Ascending aorta (tissue), 2 donors: ENCODE measurements at regions not wholly inside any gene's neighbourhood (a gene's known extent, or its start where the extent isn't known, plus 50 kb on each side); places are given as distances from the start of the nearest gene placed in this dataset.
"Not testable (repeated sequence)": the region's sequence is repeated elsewhere in the genome, so short reads cannot be mapped to it uniquely, and the experiment has no call there.

ENCODE experiments used
- DNase-seq, 2 donors: peaks; one replicate each; pipeline ENCODE4 v3.0.0-alpha.2; 2019; ENCODE audit warnings: low spot score in 2 of 2
- H3K27ac ChIP-seq, 2 donors: fragments of 200-600 bp; sonication (generic); one replicate each; pipeline ENCODE4 v1.5.1; 2016 to 2017; ENCODE audit warnings: mild to moderate bottlenecking in 1 of 2
- H3K27me3 ChIP-seq: fragments of 200-600 bp; sonication (generic); one replicate; pipeline ENCODE4 v1.5.1; 2017
- H3K36me3 ChIP-seq, 2 donors: fragments of 200-600 bp; sonication (generic); one replicate each; pipeline ENCODE4 v1.5.1; 2016
- H3K4me1 ChIP-seq, 2 donors: fragments of 200-600 bp; sonication (generic); one replicate each; pipeline ENCODE4 v1.5.1; 2016 to 2017; ENCODE audit warnings: mild to moderate bottlenecking in 1 of 2
- H3K4me3 ChIP-seq, 2 donors: fragments of 200-600 bp; sonication (generic); one replicate each; pipeline ENCODE4 v1.5.1; 2016 to 2017; ENCODE audit warnings: mild to moderate bottlenecking in 1 of 2
- H3K9me3 ChIP-seq, 2 donors: fragments of 200-600 bp; sonication (generic); one replicate each; pipeline ENCODE4 v1.5.1; 2016
- intact Hi-C: fragments of 100-400 bp; cut with DNase I; formaldehyde crosslinking; loops from one replicate; pipeline ENCODE4 v1.15.1; 2023
- TF ChIP-seq, protein P1 (sequence below), 3 experiments: fragments of 200-600 bp in 2 of 3; fragments of 450-650 bp in 1 of 3; sonication (generic) in 2 of 3; IDR thresholded peaks; one replicate each; pipeline ENCODE4 v1.5.1; 2016 to 2019; ENCODE audit warnings: antibody characterized with exemption in 3 of 3, mild to moderate bottlenecking in 1 of 3, moderate library complexity in 1 of 3

DNA sequence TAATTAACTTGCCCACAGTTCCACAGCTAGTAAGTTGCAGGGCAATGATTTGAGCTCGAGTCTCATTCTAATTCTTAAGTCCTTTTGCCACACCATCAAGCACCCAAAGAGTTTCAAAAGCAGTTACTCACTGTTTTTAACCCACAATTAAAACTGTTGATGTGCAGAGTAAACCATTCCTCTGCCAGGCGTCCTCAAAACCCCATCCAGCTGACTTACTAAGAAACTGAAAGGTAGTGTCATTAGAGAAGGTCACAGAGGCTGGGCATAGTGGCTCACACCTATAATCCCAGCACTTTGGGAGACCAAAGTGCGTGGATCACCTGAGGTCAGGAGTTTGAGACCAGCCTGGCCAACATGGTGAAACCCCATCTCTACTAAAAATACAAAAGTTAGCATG, 121.7 kb downstream of the CHIC2 start:
- Histone ChIP-seq H3K9me3 (peaks cover 0 to 8% of the 10 kb centered on the region in 2 donors), H3K36me3 (no peaks in the 10 kb centered on the region), H3K27me3 (no peaks in the 10 kb centered on the region), H3K27ac (no peak overlapping the region), H3K4me1 (peaks cover 0 to 4% of the 10 kb centered on the region in 2 donors), H3K4me3 (no peak overlapping the region)
- intact Hi-C loops, result no loop called here
- DNase-seq, result no peak
- TF ChIP-seq, protein P1, sequence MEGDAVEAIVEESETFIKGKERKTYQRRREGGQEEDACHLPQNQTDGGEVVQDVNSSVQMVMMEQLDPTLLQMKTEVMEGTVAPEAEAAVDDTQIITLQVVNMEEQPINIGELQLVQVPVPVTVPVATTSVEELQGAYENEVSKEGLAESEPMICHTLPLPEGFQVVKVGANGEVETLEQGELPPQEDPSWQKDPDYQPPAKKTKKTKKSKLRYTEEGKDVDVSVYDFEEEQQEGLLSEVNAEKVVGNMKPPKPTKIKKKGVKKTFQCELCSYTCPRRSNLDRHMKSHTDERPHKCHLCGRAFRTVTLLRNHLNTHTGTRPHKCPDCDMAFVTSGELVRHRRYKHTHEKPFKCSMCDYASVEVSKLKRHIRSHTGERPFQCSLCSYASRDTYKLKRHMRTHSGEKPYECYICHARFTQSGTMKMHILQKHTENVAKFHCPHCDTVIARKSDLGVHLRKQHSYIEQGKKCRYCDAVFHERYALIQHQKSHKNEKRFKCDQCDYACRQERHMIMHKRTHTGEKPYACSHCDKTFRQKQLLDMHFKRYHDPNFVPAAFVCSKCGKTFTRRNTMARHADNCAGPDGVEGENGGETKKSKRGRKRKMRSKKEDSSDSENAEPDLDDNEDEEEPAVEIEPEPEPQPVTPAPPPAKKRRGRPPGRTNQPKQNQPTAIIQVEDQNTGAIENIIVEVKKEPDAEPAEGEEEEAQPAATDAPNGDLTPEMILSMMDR (IDR thresholded peaks at IDR 0.05), result no peak

DNA sequence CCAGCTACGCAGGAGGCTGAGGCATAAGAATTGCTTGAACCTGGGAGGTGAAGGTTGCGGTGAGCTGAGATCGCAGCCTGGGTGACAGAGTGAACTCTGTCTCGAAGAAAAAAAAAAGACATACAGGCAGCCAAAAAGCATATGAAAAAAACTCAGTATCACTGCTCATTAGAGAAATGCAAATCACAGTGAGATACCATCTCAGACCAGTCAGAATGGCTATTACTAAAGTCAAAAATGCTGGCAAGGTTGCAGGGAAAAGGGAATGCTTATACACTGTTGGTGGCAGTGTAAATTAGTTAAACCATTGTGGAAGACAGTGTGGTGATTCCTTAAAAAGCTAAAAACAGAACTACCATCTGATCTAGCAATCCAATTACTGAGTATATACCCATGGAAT, 123.1 kb downstream of the CHIC2 start:
- TF ChIP-seq, protein P1 (IDR thresholded peaks at IDR 0.05), result no peak

GRCh38 chr4:53939892-53940291, 124.5 kb downstream of the CHIC2 start:
- intact Hi-C loops, result not testable (repeated sequence)

More for the DNA sequence above, 123.1 kb downstream of the CHIC2 start:
- H3K4me1 ChIP-seq, result peaks cover 0 to 4% of the 10 kb centered on the region in 2 donors
- H3K36me3 ChIP-seq, result no peaks in the 10 kb centered on the region
- intact Hi-C loops, result no loop called here
- H3K27me3 ChIP-seq, result no peaks in the 10 kb centered on the region
- DNase-seq, result no peak
- no peak overlapping the region for H3K4me3 ChIP-seq
- peaks cover 0 to 8% of the 10 kb centered on the region in 2 donors for H3K9me3 ChIP-seq
- H3K27ac ChIP-seq, result no peak overlapping the region

GRCh38 chr4:53937918-53938317, 126.5 kb downstream of the CHIC2 start:
- TF ChIP-seq, protein P1 (IDR thresholded peaks at IDR 0.05), result no peak
- Histone ChIP-seq H3K27me3 (no peaks in the 10 kb centered on the region), H3K4me3 (no peak overlapping the region), H3K27ac (no peak overlapping the region), H3K36me3 (no peaks in the 10 kb centered on the region), H3K4me1 (peaks cover 0 to 6% of the 10 kb centered on the region in 2 donors), H3K9me3 (peaks cover 0 to 8% of the 10 kb centered on the region in 2 donors)
- intact Hi-C loops, result no loop called here
- DNase-seq, result no peak

More at GRCh38 chr4:53939892-53940291, 124.5 kb downstream of the CHIC2 start:
- H3K27me3 ChIP-seq, DNase-seq, H3K27ac ChIP-seq, H3K9me3 ChIP-seq, H3K4me1 ChIP-seq, H3K4me3 ChIP-seq, H3K36me3 ChIP-seq: not testable (repeated sequence)

DNA sequence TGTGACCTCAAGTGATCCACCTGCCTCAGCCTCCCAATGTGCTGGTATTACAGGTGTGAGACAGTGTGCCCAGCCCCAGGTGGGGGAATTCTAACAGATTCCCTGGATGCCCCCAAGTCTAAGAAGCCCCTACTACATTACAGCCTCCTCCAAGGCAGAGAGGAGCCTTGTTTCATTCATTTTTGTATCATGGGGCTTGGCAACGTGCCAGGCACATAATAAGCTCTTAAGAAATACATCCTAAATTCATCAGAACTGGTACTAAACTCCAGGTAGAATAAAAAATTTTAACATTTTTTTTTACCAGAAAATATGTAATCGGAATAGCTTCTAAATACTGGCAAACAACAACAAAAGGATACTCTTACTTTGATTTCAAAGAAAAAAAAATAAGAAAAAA, 127.1 kb downstream of the CHIC2 start:
- peaks cover 0 to 8% of the 10 kb centered on the region in 2 donors for H3K9me3 ChIP-seq
- no peak for DNase-seq
- no peak overlapping the region for H3K27ac ChIP-seq
- peaks cover 0 to 11% of the 10 kb centered on the region in 2 donors for H3K4me1 ChIP-seq
- TF ChIP-seq, protein P1 (IDR thresholded peaks at IDR 0.05), result no peak
- H3K27me3 ChIP-seq, result no peaks in the 10 kb centered on the region
- intact Hi-C loops, result no loop called here
- no peak overlapping the region for H3K4me3 ChIP-seq
- H3K36me3 ChIP-seq, result no peaks in the 10 kb centered on the region

GRCh38 chr4:53935780-53936179, 128.6 kb downstream of the CHIC2 start:
- no peak for DNase-seq
- intact Hi-C loops, result no loop called here
- Histone ChIP-seq H3K4me1 (peaks cover 0 to 11% of the 10 kb centered on the region in 2 donors), H3K4me3 (no peak overlapping the region), H3K36me3 (no peaks in the 10 kb centered on the region), H3K27me3 (no peaks in the 10 kb centered on the region), H3K9me3 (peaks cover 0 to 8% of the 10 kb centered on the region in 2 donors), H3K27ac (no peak overlapping the region)
- TF ChIP-seq, protein P1 (IDR thresholded peaks at IDR 0.05), result no peak
